ENCODE measurements at regions not wholly inside any gene's neighbourhood (a gene's known extent, or its start where the extent isn't known, plus 50 kb on each side); places are given as distances from the start of the nearest gene placed in this dataset.

DNA sequence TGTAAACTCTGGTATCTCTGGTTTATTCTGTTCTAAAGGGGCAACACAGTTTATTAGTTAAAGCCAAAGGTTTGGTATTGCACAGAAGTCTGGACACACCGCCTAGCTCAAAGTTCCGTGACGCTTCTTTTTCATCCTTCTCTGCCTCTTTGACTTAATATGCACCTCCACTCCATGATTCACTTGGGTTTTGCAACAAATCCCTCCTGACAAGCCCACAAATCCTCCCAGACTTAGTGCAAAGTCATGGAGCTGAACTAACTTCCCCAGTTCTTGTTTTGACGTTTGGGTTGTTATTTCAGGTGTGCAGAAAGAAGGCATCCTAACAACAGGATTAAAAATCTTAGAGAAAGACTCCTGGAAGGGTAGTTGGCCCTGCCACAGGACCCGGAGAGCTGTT, 441.6 kb upstream of the DMAC1 start (continued):
- TF ChIP-seq, protein P1, sequence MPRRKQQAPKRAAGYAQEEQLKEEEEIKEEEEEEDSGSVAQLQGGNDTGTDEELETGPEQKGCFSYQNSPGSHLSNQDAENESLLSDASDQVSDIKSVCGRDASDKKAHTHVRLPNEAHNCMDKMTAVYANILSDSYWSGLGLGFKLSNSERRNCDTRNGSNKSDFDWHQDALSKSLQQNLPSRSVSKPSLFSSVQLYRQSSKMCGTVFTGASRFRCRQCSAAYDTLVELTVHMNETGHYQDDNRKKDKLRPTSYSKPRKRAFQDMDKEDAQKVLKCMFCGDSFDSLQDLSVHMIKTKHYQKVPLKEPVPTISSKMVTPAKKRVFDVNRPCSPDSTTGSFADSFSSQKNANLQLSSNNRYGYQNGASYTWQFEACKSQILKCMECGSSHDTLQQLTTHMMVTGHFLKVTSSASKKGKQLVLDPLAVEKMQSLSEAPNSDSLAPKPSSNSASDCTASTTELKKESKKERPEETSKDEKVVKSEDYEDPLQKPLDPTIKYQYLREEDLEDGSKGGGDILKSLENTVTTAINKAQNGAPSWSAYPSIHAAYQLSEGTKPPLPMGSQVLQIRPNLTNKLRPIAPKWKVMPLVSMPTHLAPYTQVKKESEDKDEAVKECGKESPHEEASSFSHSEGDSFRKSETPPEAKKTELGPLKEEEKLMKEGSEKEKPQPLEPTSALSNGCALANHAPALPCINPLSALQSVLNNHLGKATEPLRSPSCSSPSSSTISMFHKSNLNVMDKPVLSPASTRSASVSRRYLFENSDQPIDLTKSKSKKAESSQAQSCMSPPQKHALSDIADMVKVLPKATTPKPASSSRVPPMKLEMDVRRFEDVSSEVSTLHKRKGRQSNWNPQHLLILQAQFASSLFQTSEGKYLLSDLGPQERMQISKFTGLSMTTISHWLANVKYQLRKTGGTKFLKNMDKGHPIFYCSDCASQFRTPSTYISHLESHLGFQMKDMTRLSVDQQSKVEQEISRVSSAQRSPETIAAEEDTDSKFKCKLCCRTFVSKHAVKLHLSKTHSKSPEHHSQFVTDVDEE (CRISPR knock-in tag; IDR thresholded peaks at IDR 0.05) = no peak
- TF ChIP-seq ZNF565 (CRISPR knock-in tag; conservative IDR thresholded peaks at IDR 0.05; ENCODE audit: low read depth) = no peak
- no peak for TF ChIP-seq ZC3H10 (CRISPR knock-in tag; IDR thresholded peaks at IDR 0.05)
- no peak for TF ChIP-seq ESRRG (CRISPR knock-in tag; IDR thresholded peaks at IDR 0.05)
- TF ChIP-seq CSDC2 (CRISPR knock-in tag; IDR thresholded peaks at IDR 0.05) = no peak
- TF ChIP-seq BACH2 (CRISPR knock-in tag; IDR thresholded peaks at IDR 0.05; ENCODE audit: borderline replicate concordance) = no peak
- TF ChIP-seq ZFP3 (CRISPR knock-in tag; IDR thresholded peaks at IDR 0.05) = no peak
- TF ChIP-seq ARNTL (CRISPR knock-in tag; IDR thresholded peaks at IDR 0.05; ENCODE audit: borderline replicate concordance, low read depth) = no peak

DNA sequence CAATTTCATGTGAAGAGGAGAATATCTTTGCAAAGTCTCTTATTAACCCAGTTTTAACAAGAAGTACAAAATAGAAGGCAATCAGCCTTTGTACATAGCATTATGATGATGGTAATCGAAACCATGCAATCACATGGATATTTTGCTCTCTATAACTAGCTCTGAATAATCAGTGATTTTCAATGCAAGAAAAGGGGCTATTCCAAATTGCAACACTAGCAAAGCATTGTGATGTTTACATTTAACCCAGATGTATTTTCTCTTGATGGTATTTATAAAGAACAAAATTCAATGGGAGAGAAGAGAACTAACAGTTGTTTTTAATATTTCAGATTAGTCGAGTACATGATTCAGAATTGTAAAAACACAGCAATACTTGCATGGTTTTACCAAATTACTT, 437.5 kb upstream of the DMAC1 start:
- no peak for TF ChIP-seq ARNTL (CRISPR knock-in tag; IDR thresholded peaks at IDR 0.05; ENCODE audit: borderline replicate concordance, low read depth)
- TF ChIP-seq, protein P2, sequence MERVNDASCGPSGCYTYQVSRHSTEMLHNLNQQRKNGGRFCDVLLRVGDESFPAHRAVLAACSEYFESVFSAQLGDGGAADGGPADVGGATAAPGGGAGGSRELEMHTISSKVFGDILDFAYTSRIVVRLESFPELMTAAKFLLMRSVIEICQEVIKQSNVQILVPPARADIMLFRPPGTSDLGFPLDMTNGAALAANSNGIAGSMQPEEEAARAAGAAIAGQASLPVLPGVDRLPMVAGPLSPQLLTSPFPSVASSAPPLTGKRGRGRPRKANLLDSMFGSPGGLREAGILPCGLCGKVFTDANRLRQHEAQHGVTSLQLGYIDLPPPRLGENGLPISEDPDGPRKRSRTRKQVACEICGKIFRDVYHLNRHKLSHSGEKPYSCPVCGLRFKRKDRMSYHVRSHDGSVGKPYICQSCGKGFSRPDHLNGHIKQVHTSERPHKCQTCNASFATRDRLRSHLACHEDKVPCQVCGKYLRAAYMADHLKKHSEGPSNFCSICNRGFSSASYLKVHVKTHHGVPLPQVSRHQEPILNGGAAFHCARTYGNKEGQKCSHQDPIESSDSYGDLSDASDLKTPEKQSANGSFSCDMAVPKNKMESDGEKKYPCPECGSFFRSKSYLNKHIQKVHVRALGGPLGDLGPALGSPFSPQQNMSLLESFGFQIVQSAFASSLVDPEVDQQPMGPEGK (CRISPR knock-in tag; IDR thresholded peaks at IDR 0.05; ENCODE audit: borderline replicate concordance) = no peak
- no peak for TF ChIP-seq ISL1 (CRISPR knock-in tag; IDR thresholded peaks at IDR 0.05)
- TF ChIP-seq GLIS3 (CRISPR knock-in tag; IDR thresholded peaks at IDR 0.05) = no peak
- TF ChIP-seq TCF4 (CRISPR knock-in tag; IDR thresholded peaks at IDR 0.05; ENCODE audit: borderline replicate concordance) = no peak
- TF ChIP-seq, protein P3, sequence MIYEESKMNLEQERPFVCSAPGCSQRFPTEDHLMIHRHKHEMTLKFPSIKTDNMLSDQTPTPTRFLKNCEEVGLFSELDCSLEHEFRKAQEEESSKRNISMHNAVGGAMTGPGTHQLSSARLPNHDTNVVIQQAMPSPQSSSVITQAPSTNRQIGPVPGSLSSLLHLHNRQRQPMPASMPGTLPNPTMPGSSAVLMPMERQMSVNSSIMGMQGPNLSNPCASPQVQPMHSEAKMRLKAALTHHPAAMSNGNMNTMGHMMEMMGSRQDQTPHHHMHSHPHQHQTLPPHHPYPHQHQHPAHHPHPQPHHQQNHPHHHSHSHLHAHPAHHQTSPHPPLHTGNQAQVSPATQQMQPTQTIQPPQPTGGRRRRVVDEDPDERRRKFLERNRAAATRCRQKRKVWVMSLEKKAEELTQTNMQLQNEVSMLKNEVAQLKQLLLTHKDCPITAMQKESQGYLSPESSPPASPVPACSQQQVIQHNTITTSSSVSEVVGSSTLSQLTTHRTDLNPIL (CRISPR knock-in tag; IDR thresholded peaks at IDR 0.05; ENCODE audit: low read depth) = no peak
- TF ChIP-seq ZNF8 (CRISPR knock-in tag; IDR thresholded peaks at IDR 0.05) = no peak
- no peak for TF ChIP-seq RARB (CRISPR knock-in tag; IDR thresholded peaks at IDR 0.05)
- TF ChIP-seq ZNF70 (CRISPR knock-in tag; IDR thresholded peaks at IDR 0.05) = no peak
- TF ChIP-seq, protein P1 (CRISPR knock-in tag; IDR thresholded peaks at IDR 0.05) = no peak
- TF ChIP-seq OSR1 (CRISPR knock-in tag; IDR thresholded peaks at IDR 0.05) = no peak
- TF ChIP-seq ESRRG (CRISPR knock-in tag; IDR thresholded peaks at IDR 0.05) = no peak
- no peak for TF ChIP-seq ZFP3 (CRISPR knock-in tag; IDR thresholded peaks at IDR 0.05)
- ATAC-seq = no peak

DNA sequence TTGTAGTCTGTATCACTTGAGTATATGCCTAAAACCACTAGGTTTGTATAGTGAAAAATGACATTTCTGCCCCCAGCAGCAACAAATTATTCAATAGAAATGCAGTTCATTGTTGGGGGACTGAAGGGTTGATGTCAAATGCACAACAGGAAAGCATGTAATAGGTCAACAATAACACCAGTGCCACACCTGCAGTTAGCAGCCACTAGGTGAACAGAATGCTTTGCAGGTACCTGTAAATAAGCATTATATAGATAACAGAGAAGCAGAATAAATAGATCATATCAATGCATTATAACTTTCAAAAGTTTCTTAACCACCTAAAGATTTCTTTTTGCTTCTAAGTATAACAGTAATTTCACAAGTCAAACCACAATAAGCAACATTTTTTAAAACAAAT, 435.9 kb upstream of the DMAC1 start:
- TF ChIP-seq GLIS3 (CRISPR knock-in tag; IDR thresholded peaks at IDR 0.05) (no peak), RARB (CRISPR knock-in tag; IDR thresholded peaks at IDR 0.05) (no peak), ZNF70 (CRISPR knock-in tag; IDR thresholded peaks at IDR 0.05) (no peak), ESRRG (CRISPR knock-in tag; IDR thresholded peaks at IDR 0.05) (no peak), CSDC2 (CRISPR knock-in tag; IDR thresholded peaks at IDR 0.05) (no peak)
- TF ChIP-seq, protein P3 (CRISPR knock-in tag; IDR thresholded peaks at IDR 0.05; ENCODE audit: low read depth) = no peak
- no peak for ATAC-seq

DNA sequence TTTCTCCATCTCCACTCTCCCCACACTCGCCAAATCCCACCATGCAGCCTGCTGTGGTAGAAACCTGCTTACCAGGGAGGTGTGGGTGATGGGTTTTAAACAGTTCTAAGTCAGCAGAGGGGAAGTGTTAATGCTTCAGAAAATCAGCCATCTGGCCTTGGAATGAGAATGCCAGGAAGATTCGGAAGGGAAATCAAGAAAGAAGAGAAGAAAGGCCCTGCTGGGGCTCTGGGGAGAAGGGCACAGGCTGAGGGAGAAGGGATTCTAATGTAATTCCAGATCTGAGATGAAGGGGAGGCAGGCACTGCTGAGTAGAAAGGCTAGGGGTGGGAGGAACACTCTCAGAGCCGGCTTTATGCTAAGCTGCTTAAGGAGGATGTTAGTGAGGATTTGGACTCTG, 434.7 kb upstream of the DMAC1 start:
- no peak for ATAC-seq
- TF ChIP-seq, protein P4, sequence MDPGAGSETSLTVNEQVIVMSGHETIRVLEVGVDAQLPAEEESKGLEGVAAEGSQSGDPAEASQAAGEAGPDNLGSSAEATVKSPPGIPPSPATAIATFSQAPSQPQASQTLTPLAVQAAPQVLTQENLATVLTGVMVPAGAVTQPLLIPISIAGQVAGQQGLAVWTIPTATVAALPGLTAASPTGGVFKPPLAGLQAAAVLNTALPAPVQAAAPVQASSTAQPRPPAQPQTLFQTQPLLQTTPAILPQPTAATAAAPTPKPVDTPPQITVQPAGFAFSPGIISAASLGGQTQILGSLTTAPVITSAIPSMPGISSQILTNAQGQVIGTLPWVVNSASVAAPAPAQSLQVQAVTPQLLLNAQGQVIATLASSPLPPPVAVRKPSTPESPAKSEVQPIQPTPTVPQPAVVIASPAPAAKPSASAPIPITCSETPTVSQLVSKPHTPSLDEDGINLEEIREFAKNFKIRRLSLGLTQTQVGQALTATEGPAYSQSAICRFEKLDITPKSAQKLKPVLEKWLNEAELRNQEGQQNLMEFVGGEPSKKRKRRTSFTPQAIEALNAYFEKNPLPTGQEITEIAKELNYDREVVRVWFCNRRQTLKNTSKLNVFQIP (CRISPR knock-in tag; IDR thresholded peaks at IDR 0.05; ENCODE audit: borderline replicate concordance, low read depth) = no peak
- no peak for TF ChIP-seq ZNF8 (CRISPR knock-in tag; IDR thresholded peaks at IDR 0.05)
- TF ChIP-seq, protein P3 (CRISPR knock-in tag; IDR thresholded peaks at IDR 0.05; ENCODE audit: low read depth) = no peak
- TF ChIP-seq, protein P1 (CRISPR knock-in tag; IDR thresholded peaks at IDR 0.05) = no peak
- no peak for TF ChIP-seq GLIS3 (CRISPR knock-in tag; IDR thresholded peaks at IDR 0.05)
- no peak for TF ChIP-seq BACH2 (CRISPR knock-in tag; IDR thresholded peaks at IDR 0.05; ENCODE audit: borderline replicate concordance)
- TF ChIP-seq OSR1 (CRISPR knock-in tag; IDR thresholded peaks at IDR 0.05) = no peak

Measured in SK-N-SH treated with all-trans-retinoic acid at 6 μM for 48 hours (cell line).